ENCODE measurements at regions not wholly inside any gene's neighbourhood (a gene's known extent, or its start where the extent isn't known, plus 50 kb on each side); places are given as distances from the start of the nearest gene placed in this dataset.

DNA sequence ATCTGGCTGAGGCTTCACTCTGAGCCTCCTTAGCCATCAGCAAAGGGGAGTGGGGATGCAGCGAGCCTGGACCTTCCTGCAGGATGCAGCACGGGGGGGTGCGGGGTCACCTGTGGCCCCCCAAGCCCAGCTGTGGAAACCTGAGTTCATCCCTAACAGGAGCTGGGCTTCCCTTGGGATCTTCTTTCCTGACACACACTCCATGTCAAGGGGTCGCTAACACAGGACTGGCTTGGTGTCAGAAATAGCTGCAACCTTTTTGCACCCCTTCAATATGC lies 174.7 kb downstream of the RTP5 start:
- TF ChIP-seq POLR2A (IDR thresholded peaks at IDR 0.05) = no peak
- TF ChIP-seq, protein P1, sequence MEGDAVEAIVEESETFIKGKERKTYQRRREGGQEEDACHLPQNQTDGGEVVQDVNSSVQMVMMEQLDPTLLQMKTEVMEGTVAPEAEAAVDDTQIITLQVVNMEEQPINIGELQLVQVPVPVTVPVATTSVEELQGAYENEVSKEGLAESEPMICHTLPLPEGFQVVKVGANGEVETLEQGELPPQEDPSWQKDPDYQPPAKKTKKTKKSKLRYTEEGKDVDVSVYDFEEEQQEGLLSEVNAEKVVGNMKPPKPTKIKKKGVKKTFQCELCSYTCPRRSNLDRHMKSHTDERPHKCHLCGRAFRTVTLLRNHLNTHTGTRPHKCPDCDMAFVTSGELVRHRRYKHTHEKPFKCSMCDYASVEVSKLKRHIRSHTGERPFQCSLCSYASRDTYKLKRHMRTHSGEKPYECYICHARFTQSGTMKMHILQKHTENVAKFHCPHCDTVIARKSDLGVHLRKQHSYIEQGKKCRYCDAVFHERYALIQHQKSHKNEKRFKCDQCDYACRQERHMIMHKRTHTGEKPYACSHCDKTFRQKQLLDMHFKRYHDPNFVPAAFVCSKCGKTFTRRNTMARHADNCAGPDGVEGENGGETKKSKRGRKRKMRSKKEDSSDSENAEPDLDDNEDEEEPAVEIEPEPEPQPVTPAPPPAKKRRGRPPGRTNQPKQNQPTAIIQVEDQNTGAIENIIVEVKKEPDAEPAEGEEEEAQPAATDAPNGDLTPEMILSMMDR (IDR thresholded peaks at IDR 0.05) = no peak
- no peak for TF ChIP-seq POLR2AphosphoS5 (IDR thresholded peaks at IDR 0.05)
- no peak for TF ChIP-seq EP300 (IDR thresholded peaks at IDR 0.05)

All from suprapubic skin (tissue), 4 donors.